GM04503 (cell line): ENCODE measurements at regions not wholly inside any gene's neighbourhood (a gene's known extent, or its start where the extent isn't known, plus 50 kb on each side); places are given as distances from the start of the nearest gene placed in this dataset.

Experiments used
- DNase-seq: peaks from one replicate; pipeline ENCODE4 v3.0.0-alpha.2; 2012; ENCODE audit warnings: low read depth

- no peak for DNase-seq
These were observed 1722.2 kb downstream of the RPA4 start for GRCh38 chrX:98605941-98606340.

- DNase-seq = no peak
These were observed 1724.0 kb downstream of the RPA4 start for GRCh38 chrX:98607739-98608138.

GRCh38 chrX:98627645-98628044 lies 1743.9 kb downstream of the RPA4 start:
- no peak for DNase-seq

DNA sequence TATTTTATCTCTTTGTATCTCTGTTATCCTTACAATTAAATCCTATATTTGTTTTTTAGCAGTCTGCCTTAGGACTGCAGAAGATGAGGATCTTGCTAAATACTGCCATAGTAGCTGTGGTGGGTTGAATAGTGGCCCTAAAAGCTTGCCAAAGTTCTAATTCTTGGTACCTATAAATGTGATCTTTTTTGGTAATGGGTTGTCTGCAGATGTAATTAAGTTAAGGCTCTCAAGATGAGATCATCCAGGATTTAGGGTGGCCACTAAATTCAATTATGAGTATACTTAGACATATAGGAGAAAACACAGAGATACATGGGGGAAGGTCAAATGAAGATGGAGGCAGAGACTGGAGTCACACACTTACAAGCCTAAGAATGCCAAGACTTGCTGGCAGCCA lies 1753.7 kb downstream of the RPA4 start:
- DNase-seq = no peak

GRCh38 chrX:98646351-98646750 lies 1762.6 kb downstream of the RPA4 start:
- DNase-seq = no peak

DNA sequence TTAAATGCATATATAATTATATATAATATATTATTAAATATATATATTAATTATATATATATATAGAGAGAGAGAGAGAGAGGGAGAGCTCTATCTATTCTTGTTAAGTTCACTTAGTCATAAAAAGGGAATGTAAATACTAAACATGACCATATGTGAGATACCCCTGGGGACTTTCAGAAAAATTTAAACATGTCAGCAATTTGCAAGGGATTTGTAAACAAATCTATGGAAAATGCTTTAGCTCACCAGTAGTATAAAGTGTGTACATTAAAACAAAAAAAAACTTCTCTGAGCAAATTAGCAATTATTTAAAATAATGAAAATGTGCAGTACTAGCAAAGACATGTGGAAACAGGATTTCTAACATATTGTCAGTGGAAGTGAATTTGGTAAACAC lies 1755.5 kb downstream of the PCDH19 start:
- DNase-seq = no peak
